Activated T-helper 1 cell treated with anti-CD3 and anti-CD28 coated beads, Interleukin-12 subunit alpha, Interleukin-12 subunit beta, Interleukin-2, Interleukin-4 antibody, amounts not matched to agents 30 ng/mL and 10 ng/mL and 1 ng/mL, durations not matched to agents 14 hours and 24 hours and 36 hours (primary cell): ENCODE measurements at regions not wholly inside any gene's neighbourhood (a gene's known extent, or its start where the extent isn't known, plus 50 kb on each side); places are given as distances from the start of the nearest gene placed in this dataset.
A peak's percentile ranks its signal among the peaks of the same experiment; 100 is the strongest.
"Not testable (repeated sequence)": the region's sequence is repeated elsewhere in the genome, so short reads cannot be mapped to it uniquely, and the experiment has no call there.

Source experiments
- DNase-seq: peaks from one replicate; pipeline ENCODE4 v3.0.0; 2021; ENCODE audit warnings: low spot score
- H3K27ac Mint-ChIP-seq: one replicate; pipeline ENCODE4 v1.8.0; 2021; ENCODE audit warnings: mild to moderate bottlenecking, mixed read lengths
- H3K27me3 Mint-ChIP-seq: one replicate; pipeline ENCODE4 v1.8.0; 2022; ENCODE audit warnings: mild to moderate bottlenecking, moderate library complexity, mixed read lengths; ENCODE audit not compliant: insufficient read depth
- H3K36me3 Mint-ChIP-seq: one replicate; pipeline ENCODE4 v1.8.0; 2021; ENCODE audit warnings: low read depth, mixed read lengths
- H3K4me1 Mint-ChIP-seq: one replicate; pipeline ENCODE4 v1.8.0; 2021; ENCODE audit warnings: low read depth, mixed read lengths
- H3K4me3 Mint-ChIP-seq: one replicate; pipeline ENCODE4 v1.8.0; 2021; ENCODE audit warnings: mild to moderate bottlenecking, moderate library complexity, mixed read lengths
- H3K9me3 Mint-ChIP-seq: one replicate; pipeline ENCODE4 v1.8.0; 2021; ENCODE audit warnings: mixed read lengths
- intact Hi-C: fragments of 100-400 bp; cut with micrococcal nuclease; formaldehyde crosslinking; loops from one replicate; pipeline ENCODE4 v1.15.1; 2024

GRCh38 chr15:62253294-62253693 is 88.2 kb upstream of the C2CD4B start:
- DNase-seq = no peak
- intact Hi-C loops = loop anchor here (10.0 kb wide), 1 partner anchor 128 kb away; no protein-coding TSS in a partner anchor
- H3K27ac Mint-ChIP-seq = no peak overlapping the region
- H3K9me3 Mint-ChIP-seq = no peaks in the 10 kb centered on the region
- no peaks in the 10 kb centered on the region for H3K27me3 Mint-ChIP-seq
- no peaks in the 10 kb centered on the region for H3K36me3 Mint-ChIP-seq
- no peaks in the 10 kb centered on the region for H3K4me1 Mint-ChIP-seq
- H3K4me3 Mint-ChIP-seq = no peak overlapping the region

GRCh38 chr15:62254137-62254934 is 89.3 kb upstream of the C2CD4B start:
- no peaks in the 10 kb centered on the region for H3K36me3 Mint-ChIP-seq
- H3K4me3 Mint-ChIP-seq = no peak overlapping the region
- H3K9me3 Mint-ChIP-seq = no peaks in the 10 kb centered on the region
- DNase-seq = peak; percentile 38
- no peaks in the 10 kb centered on the region for H3K4me1 Mint-ChIP-seq
- no peak overlapping the region for H3K27ac Mint-ChIP-seq
- intact Hi-C loops = loop anchor here (1.0 to 10.0 kb wide), 3 partner anchors 130 to 382 kb away; no protein-coding TSS in a partner anchor
- H3K27me3 Mint-ChIP-seq = no peaks in the 10 kb centered on the region

GRCh38 chr15:62256430-62256829 is 91.3 kb upstream of the C2CD4B start:
- H3K36me3 Mint-ChIP-seq, H3K9me3 Mint-ChIP-seq, H3K27me3 Mint-ChIP-seq, H3K4me3 Mint-ChIP-seq, H3K4me1 Mint-ChIP-seq, DNase-seq, H3K27ac Mint-ChIP-seq: not testable (repeated sequence)
- intact Hi-C loops = loop anchor here (10.0 kb wide), 1 partner anchor 132 kb away; no protein-coding TSS in a partner anchor

- no peak for DNase-seq
- H3K27ac Mint-ChIP-seq = no peak overlapping the region
- peaks cover 4% of the 10 kb centered on the region for H3K36me3 Mint-ChIP-seq
- peaks cover 22% of the 10 kb centered on the region for H3K9me3 Mint-ChIP-seq
- no peaks in the 10 kb centered on the region for H3K27me3 Mint-ChIP-seq
- no peaks in the 10 kb centered on the region for H3K4me1 Mint-ChIP-seq
- intact Hi-C loops = loop anchor here (10.0 kb wide), 1 partner anchor 133 kb away; no protein-coding TSS in a partner anchor
- no peak overlapping the region for H3K4me3 Mint-ChIP-seq
Observed at GRCh38 chr15:62257996-62258521, 93.0 kb upstream of the C2CD4B start.

- no peaks in the 10 kb centered on the region for H3K4me1 Mint-ChIP-seq
- no peaks in the 10 kb centered on the region for H3K27me3 Mint-ChIP-seq
- DNase-seq = no peak
- no peak overlapping the region for H3K4me3 Mint-ChIP-seq
- intact Hi-C loops = no loop called here
- H3K36me3 Mint-ChIP-seq = peaks cover 4% of the 10 kb centered on the region
- peaks cover 31% of the 10 kb centered on the region for H3K9me3 Mint-ChIP-seq
- H3K27ac Mint-ChIP-seq = no peak overlapping the region
Observed at GRCh38 chr15:62262305-62262941, 97.3 kb upstream of the C2CD4B start.

GRCh38 chr15:62264196-62264595 is 99.1 kb upstream of the C2CD4B start:
- no peaks in the 10 kb centered on the region for H3K4me1 Mint-ChIP-seq
- H3K27me3 Mint-ChIP-seq = no peaks in the 10 kb centered on the region
- intact Hi-C loops = no loop called here
- peaks cover 5% of the 10 kb centered on the region for H3K36me3 Mint-ChIP-seq
- peaks cover 47% of the 10 kb centered on the region for H3K9me3 Mint-ChIP-seq
- no peak overlapping the region for H3K27ac Mint-ChIP-seq
- no peak overlapping the region for H3K4me3 Mint-ChIP-seq
- no peak for DNase-seq

GRCh38 chr15:62269504-62269903 is 104.4 kb upstream of the C2CD4B start:
- Mint-ChIP-seq H3K36me3 (peaks cover 1% of the 10 kb centered on the region), H3K27me3 (no peaks in the 10 kb centered on the region), H3K9me3 (peaks cover 40% of the 10 kb centered on the region), H3K27ac (no peak overlapping the region), H3K4me1 (no peaks in the 10 kb centered on the region), H3K4me3 (no peak overlapping the region)
- DNase-seq = no peak
- intact Hi-C loops = no loop called here

- no peak for DNase-seq
- Mint-ChIP-seq H3K27ac (no peak overlapping the region), H3K4me3 (no peak overlapping the region), H3K36me3 (peaks cover 1% of the 10 kb centered on the region), H3K9me3 (peaks cover 40% of the 10 kb centered on the region), H3K4me1 (no peaks in the 10 kb centered on the region), H3K27me3 (peaks cover 5% of the 10 kb centered on the region)
- intact Hi-C loops = no loop called here
Observed at GRCh38 chr15:62270216-62270921, 105.3 kb upstream of the C2CD4B start.

- Mint-ChIP-seq H3K9me3 (peaks cover 36% of the 10 kb centered on the region), H3K36me3 (peaks cover 1% of the 10 kb centered on the region), H3K4me1 (no peaks in the 10 kb centered on the region), H3K27ac (no peak overlapping the region), H3K27me3 (peaks cover 5% of the 10 kb centered on the region), H3K4me3 (no peak overlapping the region)
- no peak for DNase-seq
- intact Hi-C loops = no loop called here
Observed at GRCh38 chr15:62272290-62272689, 107.2 kb upstream of the C2CD4B start.

GRCh38 chr15:62275831-62276230 is 110.7 kb upstream of the C2CD4B start:
- H3K4me3 Mint-ChIP-seq = no peak overlapping the region
- intact Hi-C loops = no loop called here
- peaks cover 5% of the 10 kb centered on the region for H3K27me3 Mint-ChIP-seq
- no peaks in the 10 kb centered on the region for H3K36me3 Mint-ChIP-seq
- H3K4me1 Mint-ChIP-seq = no peaks in the 10 kb centered on the region
- peaks cover 7% of the 10 kb centered on the region for H3K9me3 Mint-ChIP-seq
- no peak overlapping the region for H3K27ac Mint-ChIP-seq
- DNase-seq = no peak

- intact Hi-C loops = no loop called here
- H3K4me3 Mint-ChIP-seq = no peak overlapping the region
- no peaks in the 10 kb centered on the region for H3K4me1 Mint-ChIP-seq
- no peaks in the 10 kb centered on the region for H3K36me3 Mint-ChIP-seq
- no peaks in the 10 kb centered on the region for H3K9me3 Mint-ChIP-seq
- DNase-seq = no peak
- H3K27me3 Mint-ChIP-seq = peaks cover 5% of the 10 kb centered on the region
- H3K27ac Mint-ChIP-seq = no peak overlapping the region
Observed at GRCh38 chr15:62277816-62278394, 112.8 kb upstream of the C2CD4B start.

GRCh38 chr15:62278534-62278933 is 113.4 kb upstream of the C2CD4B start:
- no peak overlapping the region for H3K27ac Mint-ChIP-seq
- peaks cover 9% of the 10 kb centered on the region for H3K27me3 Mint-ChIP-seq
- no peaks in the 10 kb centered on the region for H3K9me3 Mint-ChIP-seq
- DNase-seq = no peak
- no peaks in the 10 kb centered on the region for H3K36me3 Mint-ChIP-seq
- no peak overlapping the region for H3K4me3 Mint-ChIP-seq
- H3K4me1 Mint-ChIP-seq = no peaks in the 10 kb centered on the region
- intact Hi-C loops = no loop called here
